Spleen (tissue), 7 donors: ENCODE measurements at regions not wholly inside any gene's neighbourhood (a gene's known extent, or its start where the extent isn't known, plus 50 kb on each side); places are given as distances from the start of the nearest gene placed in this dataset.

ENCODE experiments used
- POLR2A ChIP-seq, 3 donors: fragments of 450-650 bp; IDR thresholded peaks; one replicate each; pipeline ENCODE4 v1.5.1; 2017; ENCODE audit warnings: antibody characterized with exemption in 3 of 3, mild to moderate bottlenecking in 1 of 3
- POLR2AphosphoS5 ChIP-seq, 3 donors: sonication (generic); formaldehyde crosslinking; IDR thresholded peaks; one replicate each; pipeline ENCODE4 v1.5.1; 2017; ENCODE audit warnings: antibody characterized with exemption in 3 of 3
- TF ChIP-seq, protein P1 (sequence below), 11 experiments: fragments of 200-600 bp in 7 of 11; fragments of 450-650 bp in 4 of 11; sonication (generic) in 4 of 11; IDR thresholded peaks in 8 of 11; conservative IDR thresholded peaks in 3 of 11; 1 replicate in 7 of 11; 2 replicates in 4 of 11; pipeline versions ENCODE4 v1.4.0 to v1.8.0; 2016 to 2021; ENCODE audit warnings: antibody characterized with exemption in 11 of 11, inconsistent platforms in 4 of 11, mild to moderate bottlenecking in 1 of 11
- donor health status: DM: no; HTN: no; CAD: no; lungs with moderate emphysema.
- donor health status: DM: no; HTN: no; CAD: no.
- donor health status: DM: no; HTN: no; CAD: no.

DNA sequence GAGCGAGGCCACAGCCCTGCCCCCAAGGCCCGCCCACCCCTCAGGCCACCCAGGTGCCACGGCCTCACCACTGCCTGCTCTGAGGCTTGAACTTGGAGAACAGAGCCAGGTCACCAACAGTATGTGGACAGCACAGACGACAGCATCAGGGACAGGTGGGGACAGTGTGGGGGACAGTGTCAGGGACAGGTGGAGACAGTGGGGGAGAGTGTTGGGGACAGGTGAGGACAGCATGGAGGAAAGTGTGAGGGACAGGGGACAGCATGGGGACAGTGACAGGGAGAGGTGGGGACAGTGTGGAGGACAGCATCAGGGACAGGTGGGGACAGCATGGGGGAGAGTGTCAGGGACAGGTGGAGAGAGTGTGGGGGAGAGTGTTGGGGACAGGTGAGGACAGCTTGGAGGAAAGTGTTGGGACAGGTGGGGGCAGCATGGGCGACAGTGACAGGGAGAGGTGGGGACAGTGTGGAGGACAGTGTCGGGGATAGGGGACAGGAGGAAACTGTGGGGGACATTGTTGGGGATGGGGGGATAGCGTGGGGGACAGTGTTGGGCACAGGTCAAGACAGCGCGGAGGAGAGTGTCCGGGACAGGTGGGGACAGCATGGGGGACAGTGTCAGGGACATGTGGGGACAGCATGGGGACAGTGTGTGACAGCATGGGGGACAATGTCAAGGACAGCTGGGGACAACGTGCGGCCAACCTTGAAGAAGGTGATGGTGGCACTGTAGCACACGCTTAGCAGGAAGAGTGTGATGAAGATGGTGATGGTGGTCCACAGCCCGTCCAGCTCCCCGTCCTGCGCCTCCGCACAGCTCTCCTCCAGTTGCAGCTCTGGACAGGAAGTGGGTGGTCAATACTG, 114.9 kb downstream of the TMEM121 start:
- TF ChIP-seq, protein P1, sequence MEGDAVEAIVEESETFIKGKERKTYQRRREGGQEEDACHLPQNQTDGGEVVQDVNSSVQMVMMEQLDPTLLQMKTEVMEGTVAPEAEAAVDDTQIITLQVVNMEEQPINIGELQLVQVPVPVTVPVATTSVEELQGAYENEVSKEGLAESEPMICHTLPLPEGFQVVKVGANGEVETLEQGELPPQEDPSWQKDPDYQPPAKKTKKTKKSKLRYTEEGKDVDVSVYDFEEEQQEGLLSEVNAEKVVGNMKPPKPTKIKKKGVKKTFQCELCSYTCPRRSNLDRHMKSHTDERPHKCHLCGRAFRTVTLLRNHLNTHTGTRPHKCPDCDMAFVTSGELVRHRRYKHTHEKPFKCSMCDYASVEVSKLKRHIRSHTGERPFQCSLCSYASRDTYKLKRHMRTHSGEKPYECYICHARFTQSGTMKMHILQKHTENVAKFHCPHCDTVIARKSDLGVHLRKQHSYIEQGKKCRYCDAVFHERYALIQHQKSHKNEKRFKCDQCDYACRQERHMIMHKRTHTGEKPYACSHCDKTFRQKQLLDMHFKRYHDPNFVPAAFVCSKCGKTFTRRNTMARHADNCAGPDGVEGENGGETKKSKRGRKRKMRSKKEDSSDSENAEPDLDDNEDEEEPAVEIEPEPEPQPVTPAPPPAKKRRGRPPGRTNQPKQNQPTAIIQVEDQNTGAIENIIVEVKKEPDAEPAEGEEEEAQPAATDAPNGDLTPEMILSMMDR (IDR thresholded peaks at IDR 0.05 in 8 of 11, conservative IDR thresholded peaks at IDR 0.05 in 3 of 11) = no peak
- TF ChIP-seq POLR2AphosphoS5 (IDR thresholded peaks at IDR 0.05) = no peak
- TF ChIP-seq POLR2A (IDR thresholded peaks at IDR 0.05) = no peak
